ENCODE measurements at regions not wholly inside any gene's neighbourhood (a gene's known extent, or its start where the extent isn't known, plus 50 kb on each side); places are given as distances from the start of the nearest gene placed in this dataset.

GRCh38 chr3:459311-459670, 262.7 kb downstream of the CHL1 start:
- DNase-seq (ENCODE audit: low spot score), result no peak

- no peak for DNase-seq (ENCODE audit: low spot score)
Observed at GRCh38 chr3:461006-461405, 264.4 kb downstream of the CHL1 start.

GRCh38 chr3:462851-463250, 266.3 kb downstream of the CHL1 start:
- DNase-seq (ENCODE audit: low spot score), result no peak

- DNase-seq (ENCODE audit: low spot score), result no peak
Observed at GRCh38 chr3:463252-464192, 267.0 kb downstream of the CHL1 start.

- DNase-seq (ENCODE audit: low spot score), result no peak
Observed at GRCh38 chr3:464255-464654, 267.7 kb downstream of the CHL1 start.

- DNase-seq (ENCODE audit: low spot score), result no peak
Observed at GRCh38 chr3:468172-468571, 271.6 kb downstream of the CHL1 start.

GRCh38 chr3:473033-473800, 276.7 kb downstream of the CHL1 start:
- no peak for DNase-seq (ENCODE audit: low spot score)

- DNase-seq (ENCODE audit: low spot score), result no peak
Observed at GRCh38 chr3:474828-475227, 278.3 kb downstream of the CHL1 start.

GRCh38 chr3:480070-480469, 283.5 kb downstream of the CHL1 start:
- no peak for DNase-seq (ENCODE audit: low spot score)

- no peak for DNase-seq (ENCODE audit: low spot score)
Observed at GRCh38 chr3:481111-481510, 284.5 kb downstream of the CHL1 start.

GRCh38 chr3:481680-482079, 285.1 kb downstream of the CHL1 start:
- DNase-seq (ENCODE audit: low spot score), result no peak

GRCh38 chr3:482479-482878, 285.9 kb downstream of the CHL1 start:
- DNase-seq (ENCODE audit: low spot score), result no peak

GRCh38 chr3:484341-484740, 287.8 kb downstream of the CHL1 start:
- no peak for DNase-seq (ENCODE audit: low spot score)

GRCh38 chr3:487614-488013, 291.1 kb downstream of the CHL1 start:
- no peak for DNase-seq (ENCODE audit: low spot score)

GRCh38 chr3:492586-493316, 296.2 kb downstream of the CHL1 start:
- DNase-seq (ENCODE audit: low spot score), result peak; percentile 5

- no peak for DNase-seq (ENCODE audit: low spot score)
Observed at GRCh38 chr3:494190-494589, 297.6 kb downstream of the CHL1 start.

- DNase-seq (ENCODE audit: low spot score), result no peak
Observed at GRCh38 chr3:498487-498886, 301.9 kb downstream of the CHL1 start.

GRCh38 chr3:499001-499761, 302.6 kb downstream of the CHL1 start:
- DNase-seq (ENCODE audit: low spot score), result no peak

GRCh38 chr3:502486-502885, 305.9 kb downstream of the CHL1 start:
- DNase-seq (ENCODE audit: low spot score), result no peak

GRCh38 chr3:513301-513700, 316.7 kb downstream of the CHL1 start:
- no peak for DNase-seq (ENCODE audit: low spot score)

GRCh38 chr3:514192-514591, 317.6 kb downstream of the CHL1 start:
- DNase-seq (ENCODE audit: low spot score), result no peak

GRCh38 chr3:519026-519425, 322.5 kb downstream of the CHL1 start:
- no peak for DNase-seq (ENCODE audit: low spot score)

Data from LoVo (cell line).